Thyroid gland (tissue), 4 donors: ENCODE measurements at regions not wholly inside any gene's neighbourhood (a gene's known extent, or its start where the extent isn't known, plus 50 kb on each side); places are given as distances from the start of the nearest gene placed in this dataset.

Experiments
- DNase-seq, 2 donors: peaks; one replicate each; pipeline ENCODE4 v3.0.0-alpha.2; 2019
- H3K27ac ChIP-seq, 3 donors: fragments of 200-600 bp; sonication (generic); 1 replicate in 2 of 3; 2 replicates in 1 of 3; pipeline ENCODE4 v1.5.1; 2016 to 2019; ENCODE audit warnings: mild to moderate bottlenecking in 1 of 3, moderate library complexity in 1 of 3
- H3K27me3 ChIP-seq: fragments of 200-600 bp; sonication (generic); one replicate; pipeline ENCODE4 v1.5.1; 2019
- H3K36me3 ChIP-seq, 2 donors: fragments of 200-600 bp; sonication (generic); one replicate each; pipeline ENCODE4 v1.5.1; 2016 to 2019
- H3K4me1 ChIP-seq, 2 donors: fragments of 200-600 bp; sonication (generic); one replicate each; pipeline ENCODE4 v1.5.1; 2017 to 2019
- H3K4me3 ChIP-seq, 3 donors: fragments of 200-600 bp; sonication (generic); replicated peaks in 1 of 3; 1 replicate in 2 of 3; 2 replicates in 1 of 3; pipeline ENCODE4 v1.5.1; 2016; ENCODE audit warnings: mild to moderate bottlenecking in 1 of 3
- H3K9me3 ChIP-seq: fragments of 200-600 bp; sonication (generic); one replicate; pipeline ENCODE4 v1.5.1; 2017
- CTCF ChIP-seq, 6 experiments: fragments of 200-600 bp in 3 of 6; fragments of 450-650 bp in 3 of 6; sonication (generic) in 3 of 6; IDR thresholded peaks; one replicate each; pipeline ENCODE4 v1.5.1; 2016 to 2019; ENCODE audit warnings: antibody characterized with exemption in 6 of 6, mild to moderate bottlenecking in 2 of 6, inconsistent platforms in 1 of 6, moderate library complexity in 1 of 6
- POLR2A ChIP-seq, 2 donors: fragments of 450-650 bp; IDR thresholded peaks; one replicate each; pipeline ENCODE4 v1.6.1; 2017; ENCODE audit warnings: antibody characterized with exemption in 2 of 2, mild to moderate bottlenecking in 2 of 2, moderate library complexity in 1 of 2
- WGBS, 2 donors: methylation state at CpG; one replicate each; pipeline ENCODE4 v1.1.5; 2017; 5-methylcytosine and 5-hydroxymethylcytosine counted together
- intact Hi-C: fragments of 100-400 bp; cut with DNase I; formaldehyde crosslinking; loops from one replicate; pipeline ENCODE4 v1.15.1; 2023

DNA sequence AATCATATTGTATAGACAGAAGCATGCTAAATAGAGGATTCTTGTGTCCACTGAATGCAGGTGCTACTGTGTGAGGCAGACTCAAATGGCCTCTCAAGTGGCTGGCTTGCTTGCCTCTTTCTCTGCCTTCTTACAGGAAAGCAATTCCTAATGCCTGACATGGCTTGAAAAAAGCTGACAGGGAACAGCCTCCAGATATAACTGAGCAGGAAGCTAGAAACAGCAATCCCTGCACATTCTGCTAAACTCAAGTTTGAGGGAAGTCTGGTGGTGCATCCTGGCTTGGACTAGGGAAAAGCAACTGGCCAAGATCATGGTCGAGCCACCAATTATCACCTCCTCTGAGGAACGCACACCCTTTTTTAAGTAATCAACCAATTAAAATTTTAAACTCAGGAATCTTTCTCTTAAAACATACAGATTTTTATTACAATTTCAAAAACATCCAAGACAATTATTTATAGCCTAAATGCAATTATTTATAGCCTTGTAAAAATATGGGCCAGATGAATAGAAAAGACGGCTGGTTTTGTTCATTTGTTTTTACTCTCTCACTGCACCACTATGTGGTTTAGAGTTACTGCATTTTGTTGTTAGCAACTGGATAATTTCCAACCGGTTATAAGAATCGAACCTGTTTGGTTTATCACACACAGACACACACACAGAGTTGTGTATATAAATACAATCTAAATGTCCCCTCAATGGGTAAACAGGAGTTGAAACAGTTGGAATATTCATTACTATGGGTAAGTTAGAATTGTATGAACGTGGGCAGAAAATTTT is 290.9 kb upstream of the ANKRD55 start:
- peaks cover 25 to 40% of the 10 kb centered on the region in 2 donors for H3K4me1 ChIP-seq
- no peak overlapping the region for H3K4me3 ChIP-seq
- TF ChIP-seq CTCF (IDR thresholded peaks at IDR 0.05), result no peak
- H3K27ac ChIP-seq, result peak overlapping the region; percentile 6 to 65 (median 64)
- H3K27me3 ChIP-seq, result no peaks in the 10 kb centered on the region
- no peaks in the 10 kb centered on the region for H3K9me3 ChIP-seq
- intact Hi-C loops, result no loop called here
- H3K36me3 ChIP-seq, result no peaks in the 10 kb centered on the region
- WGBS, 2 donors, result 48 to 57% methylated on average over 6 of the region's 6 CpGs
- DNase-seq, result peak in 1 of 2 donors; percentile 37

DNA sequence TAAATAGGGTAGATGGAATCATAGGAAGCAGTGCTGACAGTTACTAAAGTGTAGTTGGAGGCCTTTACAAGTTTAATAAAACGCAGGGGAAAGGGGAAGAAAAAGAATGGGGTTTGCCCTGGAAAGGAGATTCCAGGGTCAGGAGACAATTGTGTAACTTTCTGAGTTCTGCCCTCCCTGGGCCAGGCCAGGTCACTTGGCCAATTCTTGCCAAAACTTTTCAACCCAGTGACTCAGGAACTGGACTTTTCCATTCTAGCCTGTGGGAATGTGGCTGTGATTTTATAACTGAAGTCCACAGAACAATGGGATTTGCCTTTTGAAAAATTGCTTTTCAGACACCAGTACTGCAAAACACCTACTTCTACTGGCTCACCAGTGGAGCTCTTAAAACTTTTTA is 289.8 kb upstream of the ANKRD55 start:
- H3K4me1 ChIP-seq, result peaks cover 25 to 40% of the 10 kb centered on the region in 2 donors

DNA sequence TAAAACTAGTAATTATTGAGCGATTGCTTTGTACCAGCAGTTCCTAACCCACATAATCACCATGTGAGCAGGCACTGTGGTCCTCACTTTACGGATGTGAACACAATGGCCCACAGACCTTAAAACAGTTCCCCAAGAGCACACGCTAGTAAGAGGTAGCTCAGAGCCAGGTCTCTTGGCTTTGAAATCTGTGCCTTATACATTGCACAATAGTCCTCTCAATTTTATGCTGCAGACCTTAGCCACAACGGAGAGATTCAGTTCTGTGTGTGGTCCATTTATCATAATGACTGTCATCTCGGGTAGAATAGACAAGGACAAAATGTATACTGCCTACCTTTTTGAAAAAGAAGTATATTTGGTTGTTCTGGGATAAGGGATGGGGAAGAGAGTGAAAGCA is 289.0 kb upstream of the ANKRD55 start:
- H3K9me3 ChIP-seq, result no peaks in the 10 kb centered on the region
- H3K4me3 ChIP-seq, result no peak overlapping the region
- intact Hi-C loops, result no loop called here
- H3K27ac ChIP-seq, result peak overlapping the region in 1 of 3 donors; percentile 65
- WGBS, 2 donors, result 62 to 75% methylated on average over 5 of the region's 5 CpGs
- H3K27me3 ChIP-seq, result no peaks in the 10 kb centered on the region
- H3K4me1 ChIP-seq, result peaks cover 27 to 42% of the 10 kb centered on the region in 2 donors
- no peak for DNase-seq
- TF ChIP-seq CTCF (IDR thresholded peaks at IDR 0.05) (no peak), POLR2A (IDR thresholded peaks at IDR 0.05) (no peak)
- H3K36me3 ChIP-seq, result no peaks in the 10 kb centered on the region

More for the DNA sequence above, 289.8 kb upstream of the ANKRD55 start:
- WGBS, 2 donors, result 53 to 68% methylated on average over 1 of the region's 1 CpG
- Histone ChIP-seq H3K9me3 (no peaks in the 10 kb centered on the region), H3K27me3 (no peaks in the 10 kb centered on the region), H3K36me3 (no peaks in the 10 kb centered on the region), H3K4me3 (no peak overlapping the region), H3K27ac (peak overlapping the region; percentile 63 to 65 (median 64))
- DNase-seq, result peak; percentile 52 to 67
- TF ChIP-seq CTCF (IDR thresholded peaks at IDR 0.05) (no peak), POLR2A (IDR thresholded peaks at IDR 0.05) (no peak)
- intact Hi-C loops, result no loop called here

DNA sequence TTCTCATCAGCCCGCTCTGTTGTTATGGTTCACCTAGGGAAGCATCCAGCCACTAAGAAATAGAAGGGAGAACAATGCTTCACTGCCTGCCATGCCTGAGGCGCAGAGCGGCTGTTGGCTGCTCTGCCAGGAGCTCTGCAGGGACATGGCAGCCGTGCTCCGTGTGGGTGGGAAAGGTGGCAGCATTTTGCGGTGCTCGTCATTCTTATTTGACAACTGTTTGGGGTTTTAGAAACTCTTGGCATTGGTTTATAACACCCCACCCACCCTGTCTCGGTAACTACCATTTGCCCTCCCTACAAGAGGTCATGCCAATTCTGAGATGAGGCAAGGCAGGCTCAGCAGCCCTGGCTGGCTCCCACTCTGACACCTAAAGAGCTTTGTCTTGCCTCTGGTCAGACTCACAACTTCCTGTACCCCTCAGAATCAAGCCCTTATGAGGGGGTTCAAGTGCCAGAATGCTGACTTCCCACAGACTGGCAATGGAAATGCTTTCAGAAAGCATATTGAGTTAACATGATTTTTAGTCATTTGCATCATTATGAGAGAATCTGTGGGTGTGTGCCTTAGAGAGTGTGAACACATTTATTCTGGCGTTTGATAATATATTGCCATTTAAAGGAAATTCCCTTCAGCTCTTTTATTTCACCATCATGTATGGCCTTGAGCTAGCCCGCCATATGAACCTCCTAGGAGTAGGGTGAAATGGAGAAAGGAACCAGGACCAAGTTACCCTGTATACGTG is 288.0 kb upstream of the ANKRD55 start:
- TF ChIP-seq CTCF (IDR thresholded peaks at IDR 0.05) (no peak), POLR2A (IDR thresholded peaks at IDR 0.05) (peak in 1 of 2 donors; percentile 45)
- WGBS, 2 donors, result 76 to 90% methylated on average over 11 of the region's 11 CpGs
- intact Hi-C loops, result no loop called here
- no peaks in the 10 kb centered on the region for H3K9me3 ChIP-seq
- no peaks in the 10 kb centered on the region for H3K27me3 ChIP-seq
- no peak overlapping the region for H3K4me3 ChIP-seq
- no peaks in the 10 kb centered on the region for H3K36me3 ChIP-seq
- peaks cover 37 to 52% of the 10 kb centered on the region in 2 donors for H3K4me1 ChIP-seq
- H3K27ac ChIP-seq, result peak overlapping the region in 1 of 3 donors; percentile 45
- peak; percentile 60 to 64 for DNase-seq

DNA sequence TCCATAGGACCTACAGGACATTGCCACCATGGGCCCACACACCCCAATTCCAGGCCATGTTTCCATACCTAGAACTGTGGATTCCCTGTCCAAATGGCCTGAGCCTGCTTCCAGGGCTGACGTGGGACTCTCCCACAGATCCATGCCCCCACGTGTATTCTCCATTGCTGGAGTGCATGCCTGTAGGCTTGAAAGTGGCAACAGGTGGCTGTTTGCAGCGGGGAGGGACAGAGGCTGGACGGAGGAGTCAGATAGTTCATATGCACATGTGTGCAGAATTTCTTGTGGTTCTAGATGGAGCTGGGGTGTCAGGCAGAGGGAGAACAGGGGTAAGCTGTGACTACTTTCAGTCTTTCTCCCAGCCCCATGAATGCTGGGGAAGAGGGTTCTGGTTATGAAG is 285.7 kb upstream of the ANKRD55 start:
- WGBS, 2 donors, result 81 to 88% methylated on average over 4 of the region's 4 CpGs
- H3K9me3 ChIP-seq, result no peaks in the 10 kb centered on the region
- no peaks in the 10 kb centered on the region for H3K36me3 ChIP-seq
- H3K4me1 ChIP-seq, result peaks cover 40 to 58% of the 10 kb centered on the region in 2 donors
- H3K27ac ChIP-seq, result no peak overlapping the region
- H3K27me3 ChIP-seq, result no peaks in the 10 kb centered on the region
- no peak overlapping the region for H3K4me3 ChIP-seq
- intact Hi-C loops, result no loop called here
- no peak for DNase-seq
- TF ChIP-seq CTCF (IDR thresholded peaks at IDR 0.05) (no peak), POLR2A (IDR thresholded peaks at IDR 0.05) (no peak)
